HL-60 (cell line): ENCODE measurements at regions not wholly inside any gene's neighbourhood (a gene's known extent, or its start where the extent isn't known, plus 50 kb on each side); places are given as distances from the start of the nearest gene placed in this dataset.

Source experiments
- GABPA ChIP-seq: IDR thresholded peaks from 2 replicates; pipeline ENCODE4 v1.6.1; 2012; ENCODE audit warnings: low read depth
- POLR2AphosphoS5 ChIP-seq: IDR thresholded peaks from 2 replicates; pipeline ENCODE4 v1.6.1; 2012; ENCODE audit warnings: low read depth
- TF ChIP-seq, protein P1 (sequence below): IDR thresholded peaks from one replicate; pipeline ENCODE4 v1.5.1; 2011; ENCODE audit warnings: low read length, control low read depth, inconsistent platforms; ENCODE audit not compliant: insufficient read depth
- TF ChIP-seq, protein P2 (sequence below): IDR thresholded peaks from 2 replicates; pipeline ENCODE4 v1.6.1; 2012; ENCODE audit warnings: low read depth; ENCODE audit not compliant: insufficient replicate concordance

DNA sequence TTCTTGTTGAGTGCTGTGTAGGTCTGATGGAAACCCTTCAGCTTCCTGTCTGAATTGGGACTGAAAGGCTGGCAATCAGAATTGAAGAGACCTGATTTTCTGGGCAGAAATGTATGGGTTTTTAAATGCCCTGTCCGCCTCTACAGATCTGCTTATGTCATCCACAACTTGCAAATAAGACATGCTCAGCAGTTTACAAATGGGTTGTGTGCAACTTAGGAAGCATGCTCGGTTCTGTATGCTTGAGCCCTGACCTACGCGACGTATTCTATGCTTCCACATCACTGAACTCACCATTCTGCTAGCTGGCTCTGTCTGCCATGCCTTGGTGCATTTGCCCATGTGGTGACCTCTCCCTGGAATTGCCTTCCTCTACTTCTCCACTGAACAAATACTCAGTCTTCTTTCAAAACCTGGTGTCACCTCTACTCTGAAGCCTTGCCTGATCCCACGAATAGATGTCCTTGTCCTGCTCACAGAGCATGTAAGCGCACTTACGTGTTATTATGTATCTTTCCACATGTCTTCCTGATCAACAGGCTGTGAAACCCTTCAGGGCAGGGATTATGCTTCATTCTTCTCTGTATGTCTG, 194.2 kb downstream of the ERCC6L2 start:
- TF ChIP-seq, protein P1, sequence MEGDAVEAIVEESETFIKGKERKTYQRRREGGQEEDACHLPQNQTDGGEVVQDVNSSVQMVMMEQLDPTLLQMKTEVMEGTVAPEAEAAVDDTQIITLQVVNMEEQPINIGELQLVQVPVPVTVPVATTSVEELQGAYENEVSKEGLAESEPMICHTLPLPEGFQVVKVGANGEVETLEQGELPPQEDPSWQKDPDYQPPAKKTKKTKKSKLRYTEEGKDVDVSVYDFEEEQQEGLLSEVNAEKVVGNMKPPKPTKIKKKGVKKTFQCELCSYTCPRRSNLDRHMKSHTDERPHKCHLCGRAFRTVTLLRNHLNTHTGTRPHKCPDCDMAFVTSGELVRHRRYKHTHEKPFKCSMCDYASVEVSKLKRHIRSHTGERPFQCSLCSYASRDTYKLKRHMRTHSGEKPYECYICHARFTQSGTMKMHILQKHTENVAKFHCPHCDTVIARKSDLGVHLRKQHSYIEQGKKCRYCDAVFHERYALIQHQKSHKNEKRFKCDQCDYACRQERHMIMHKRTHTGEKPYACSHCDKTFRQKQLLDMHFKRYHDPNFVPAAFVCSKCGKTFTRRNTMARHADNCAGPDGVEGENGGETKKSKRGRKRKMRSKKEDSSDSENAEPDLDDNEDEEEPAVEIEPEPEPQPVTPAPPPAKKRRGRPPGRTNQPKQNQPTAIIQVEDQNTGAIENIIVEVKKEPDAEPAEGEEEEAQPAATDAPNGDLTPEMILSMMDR: no peak
- no peak for TF ChIP-seq POLR2AphosphoS5
- TF ChIP-seq, protein P2, sequence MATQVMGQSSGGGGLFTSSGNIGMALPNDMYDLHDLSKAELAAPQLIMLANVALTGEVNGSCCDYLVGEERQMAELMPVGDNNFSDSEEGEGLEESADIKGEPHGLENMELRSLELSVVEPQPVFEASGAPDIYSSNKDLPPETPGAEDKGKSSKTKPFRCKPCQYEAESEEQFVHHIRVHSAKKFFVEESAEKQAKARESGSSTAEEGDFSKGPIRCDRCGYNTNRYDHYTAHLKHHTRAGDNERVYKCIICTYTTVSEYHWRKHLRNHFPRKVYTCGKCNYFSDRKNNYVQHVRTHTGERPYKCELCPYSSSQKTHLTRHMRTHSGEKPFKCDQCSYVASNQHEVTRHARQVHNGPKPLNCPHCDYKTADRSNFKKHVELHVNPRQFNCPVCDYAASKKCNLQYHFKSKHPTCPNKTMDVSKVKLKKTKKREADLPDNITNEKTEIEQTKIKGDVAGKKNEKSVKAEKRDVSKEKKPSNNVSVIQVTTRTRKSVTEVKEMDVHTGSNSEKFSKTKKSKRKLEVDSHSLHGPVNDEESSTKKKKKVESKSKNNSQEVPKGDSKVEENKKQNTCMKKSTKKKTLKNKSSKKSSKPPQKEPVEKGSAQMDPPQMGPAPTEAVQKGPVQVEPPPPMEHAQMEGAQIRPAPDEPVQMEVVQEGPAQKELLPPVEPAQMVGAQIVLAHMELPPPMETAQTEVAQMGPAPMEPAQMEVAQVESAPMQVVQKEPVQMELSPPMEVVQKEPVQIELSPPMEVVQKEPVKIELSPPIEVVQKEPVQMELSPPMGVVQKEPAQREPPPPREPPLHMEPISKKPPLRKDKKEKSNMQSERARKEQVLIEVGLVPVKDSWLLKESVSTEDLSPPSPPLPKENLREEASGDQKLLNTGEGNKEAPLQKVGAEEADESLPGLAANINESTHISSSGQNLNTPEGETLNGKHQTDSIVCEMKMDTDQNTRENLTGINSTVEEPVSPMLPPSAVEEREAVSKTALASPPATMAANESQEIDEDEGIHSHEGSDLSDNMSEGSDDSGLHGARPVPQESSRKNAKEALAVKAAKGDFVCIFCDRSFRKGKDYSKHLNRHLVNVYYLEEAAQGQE: no peak
- TF ChIP-seq GABPA: no peak
